A673 (cell line): ENCODE measurements at regions not wholly inside any gene's neighbourhood (a gene's known extent, or its start where the extent isn't known, plus 50 kb on each side); places are given as distances from the start of the nearest gene placed in this dataset.

Experiments
- CTCF ChIP-seq: fragments of 300-800, 200-600 bp; sonication (generic); conservative IDR thresholded peaks from 2 replicates; pipeline ENCODE4 v1.5.1; 2017; ENCODE audit warnings: low read depth, mild to moderate bottlenecking, antibody characterized with exemption, low read length, moderate library complexity, mixed read lengths
- EZH2 ChIP-seq: fragments of 200-600 bp; sonication (generic); IDR thresholded peaks from 2 replicates; pipeline ENCODE4 v1.6.1; 2017; ENCODE audit warnings: borderline replicate concordance, low read depth, mild to moderate bottlenecking, mixed read lengths, antibody characterized with exemption, low read length; ENCODE audit not compliant: poor library complexity, severe bottlenecking

- no peak for TF ChIP-seq CTCF
- no peak for TF ChIP-seq EZH2
Measured at GRCh38 chr13:40302351-40302750, 364.1 kb downstream of the FOXO1 start.
